SU-DHL-6 (cell line): ENCODE measurements at regions not wholly inside any gene's neighbourhood (a gene's known extent, or its start where the extent isn't known, plus 50 kb on each side); places are given as distances from the start of the nearest gene placed in this dataset.

ENCODE experiments used
- CTCF ChIP-seq: fragments of 200-600 bp; sonication (generic); IDR thresholded peaks from one replicate; pipeline ENCODE4 v1.5.1; 2017; ENCODE audit warnings: antibody characterized with exemption, mild to moderate bottlenecking, low read length, moderate library complexity; ENCODE audit not compliant: insufficient read depth, poor library complexity, severe bottlenecking
- EZH2phosphoT487 ChIP-seq: fragments of 200-600 bp; sonication (generic), shearing (Covaris generic); conservative IDR thresholded peaks from 2 replicates; pipeline ENCODE4 v1.6.1; 2018; ENCODE audit warnings: mild to moderate bottlenecking, antibody characterized with exemption, low read length, moderate library complexity, mixed read lengths

GRCh38 chr14:61622051-61622450, 73.3 kb upstream of the HIF1A start:
- TF ChIP-seq CTCF = no peak
- TF ChIP-seq EZH2phosphoT487 = no peak
